Activated naive CD4-positive, alpha-beta T cell treated with anti-CD3 and anti-CD28 coated beads, Interleukin-2, amount 10 ng/mL, durations not matched to agents 7 days and 5 days (primary cell): ENCODE measurements at regions not wholly inside any gene's neighbourhood (a gene's known extent, or its start where the extent isn't known, plus 50 kb on each side); places are given as distances from the start of the nearest gene placed in this dataset.

Experiments
- CTCF ChIA-PET: fragments of 350-600 bp; sonication (Branson Sonifier 250); formaldehyde crosslinking; loops from one replicate; lab custom pipeline; 2021; ENCODE audit warnings: antibody characterized with exemption; lab: Charles Lee
- DNase-seq: peaks from one replicate; pipeline ENCODE4 v3.0.0-alpha.2; 2020
- H3K27ac Mint-ChIP-seq: one replicate; pipeline ENCODE4 v1.8.0; 2021; ENCODE audit warnings: mild to moderate bottlenecking, moderate library complexity, mixed read lengths
- H3K27me3 Mint-ChIP-seq: one replicate; pipeline ENCODE4 v1.8.0; 2021; ENCODE audit warnings: mild to moderate bottlenecking, mixed read lengths
- H3K36me3 Mint-ChIP-seq: one replicate; pipeline ENCODE4 v1.8.0; 2021; ENCODE audit warnings: mixed read lengths
- H3K4me1 Mint-ChIP-seq: one replicate; pipeline ENCODE4 v1.8.0; 2021; ENCODE audit warnings: mixed read lengths
- H3K4me3 Mint-ChIP-seq: one replicate; pipeline ENCODE4 v1.8.0; 2021; ENCODE audit warnings: mild to moderate bottlenecking, moderate library complexity, mixed read lengths
- H3K9me3 Mint-ChIP-seq: one replicate; pipeline ENCODE4 v1.8.0; 2021; ENCODE audit warnings: mixed read lengths

GRCh38 chr13:33519561-33520467, 234.3 kb upstream of the STARD13 start:
- no peaks in the 10 kb centered on the region for H3K4me1 Mint-ChIP-seq
- H3K4me3 Mint-ChIP-seq, result no peak overlapping the region
- no peaks in the 10 kb centered on the region for H3K27me3 Mint-ChIP-seq
- no peak overlapping the region for H3K27ac Mint-ChIP-seq
- CTCF ChIA-PET, result interaction anchor here (0.7 kb wide), 1 partner anchor 203 kb away, joined by 3 read pairs; no protein-coding TSS in a partner anchor
- DNase-seq, result no peak
- no peaks in the 10 kb centered on the region for H3K9me3 Mint-ChIP-seq
- H3K36me3 Mint-ChIP-seq, result no peaks in the 10 kb centered on the region

- no peak for DNase-seq
- Mint-ChIP-seq H3K4me1 (no peaks in the 10 kb centered on the region), H3K27ac (no peak overlapping the region), H3K4me3 (no peak overlapping the region), H3K27me3 (no peaks in the 10 kb centered on the region), H3K36me3 (no peaks in the 10 kb centered on the region), H3K9me3 (no peaks in the 10 kb centered on the region)
- CTCF ChIA-PET, result interaction anchor here (0.7 kb wide), 1 partner anchor 202 kb away, joined by 3 read pairs; no protein-coding TSS in a partner anchor
These were observed 234.9 kb upstream of the STARD13 start for GRCh38 chr13:33520468-33520839.

GRCh38 chr13:33524086-33524485, 238.5 kb upstream of the STARD13 start:
- no peak overlapping the region for H3K27ac Mint-ChIP-seq
- H3K9me3 Mint-ChIP-seq, result no peaks in the 10 kb centered on the region
- CTCF ChIA-PET, result no interaction called here
- H3K4me1 Mint-ChIP-seq, result peaks cover 9% of the 10 kb centered on the region
- no peak overlapping the region for H3K4me3 Mint-ChIP-seq
- H3K27me3 Mint-ChIP-seq, result no peaks in the 10 kb centered on the region
- H3K36me3 Mint-ChIP-seq, result no peaks in the 10 kb centered on the region
- no peak for DNase-seq

GRCh38 chr13:33525763-33526162, 240.2 kb upstream of the STARD13 start:
- H3K27ac Mint-ChIP-seq, result no peak overlapping the region
- no peaks in the 10 kb centered on the region for H3K27me3 Mint-ChIP-seq
- no peaks in the 10 kb centered on the region for H3K9me3 Mint-ChIP-seq
- peaks cover 9% of the 10 kb centered on the region for H3K4me1 Mint-ChIP-seq
- CTCF ChIA-PET, result no interaction called here
- H3K36me3 Mint-ChIP-seq, result no peaks in the 10 kb centered on the region
- DNase-seq, result no peak
- H3K4me3 Mint-ChIP-seq, result no peak overlapping the region

- H3K27ac Mint-ChIP-seq, result no peak overlapping the region
- H3K36me3 Mint-ChIP-seq, result no peaks in the 10 kb centered on the region
- peaks cover 2% of the 10 kb centered on the region for H3K9me3 Mint-ChIP-seq
- H3K4me3 Mint-ChIP-seq, result no peak overlapping the region
- no peaks in the 10 kb centered on the region for H3K27me3 Mint-ChIP-seq
- DNase-seq, result no peak
- peaks cover 9% of the 10 kb centered on the region for H3K4me1 Mint-ChIP-seq
- CTCF ChIA-PET, result no interaction called here
These were observed 241.2 kb upstream of the STARD13 start for GRCh38 chr13:33526718-33527117.

GRCh38 chr13:33528896-33529295, 243.3 kb upstream of the STARD13 start:
- Mint-ChIP-seq H3K4me3 (no peak overlapping the region), H3K27me3 (no peaks in the 10 kb centered on the region), H3K27ac (no peak overlapping the region), H3K9me3 (peaks cover 2% of the 10 kb centered on the region), H3K36me3 (no peaks in the 10 kb centered on the region), H3K4me1 (peaks cover 9% of the 10 kb centered on the region)
- no peak for DNase-seq
- CTCF ChIA-PET, result no interaction called here

- no peak overlapping the region for H3K4me3 Mint-ChIP-seq
- DNase-seq, result no peak
- peaks cover 2% of the 10 kb centered on the region for H3K9me3 Mint-ChIP-seq
- H3K27ac Mint-ChIP-seq, result no peak overlapping the region
- H3K36me3 Mint-ChIP-seq, result no peaks in the 10 kb centered on the region
- H3K27me3 Mint-ChIP-seq, result no peaks in the 10 kb centered on the region
- peaks cover 7% of the 10 kb centered on the region for H3K4me1 Mint-ChIP-seq
- CTCF ChIA-PET, result no interaction called here
These were observed 245.9 kb upstream of the STARD13 start for GRCh38 chr13:33531484-33531883.

GRCh38 chr13:33535061-33535460, 249.5 kb upstream of the STARD13 start:
- H3K4me1 Mint-ChIP-seq, result no peaks in the 10 kb centered on the region

GRCh38 chr13:33536601-33537000, 251.0 kb upstream of the STARD13 start:
- CTCF ChIA-PET, result no interaction called here
- H3K27ac Mint-ChIP-seq, result no peak overlapping the region
- H3K9me3 Mint-ChIP-seq, result no peaks in the 10 kb centered on the region

More at GRCh38 chr13:33535061-33535460, 249.5 kb upstream of the STARD13 start:
- peaks cover 2% of the 10 kb centered on the region for H3K9me3 Mint-ChIP-seq
- H3K27me3 Mint-ChIP-seq, result no peaks in the 10 kb centered on the region
- no peaks in the 10 kb centered on the region for H3K36me3 Mint-ChIP-seq
- no peak overlapping the region for H3K4me3 Mint-ChIP-seq
- no peak overlapping the region for H3K27ac Mint-ChIP-seq
- CTCF ChIA-PET, result no interaction called here
- DNase-seq, result no peak

GRCh38 chr13:33537026-33537425, 251.5 kb upstream of the STARD13 start:
- CTCF ChIA-PET, result interaction anchor here (2.2 kb wide), 1 partner anchor 187 kb away, joined by 4 read pairs; no protein-coding TSS in a partner anchor
- no peak overlapping the region for H3K27ac Mint-ChIP-seq

More at GRCh38 chr13:33536601-33537000, 251.0 kb upstream of the STARD13 start:
- no peak for DNase-seq
- Mint-ChIP-seq H3K36me3 (peaks cover 4% of the 10 kb centered on the region), H3K27me3 (no peaks in the 10 kb centered on the region), H3K4me3 (no peak overlapping the region), H3K4me1 (peaks cover 14% of the 10 kb centered on the region)

GRCh38 chr13:33537676-33538075, 252.1 kb upstream of the STARD13 start:
- Mint-ChIP-seq H3K36me3 (peaks cover 4% of the 10 kb centered on the region), H3K9me3 (no peaks in the 10 kb centered on the region), H3K4me3 (no peak overlapping the region), H3K27ac (no peak overlapping the region), H3K27me3 (no peaks in the 10 kb centered on the region), H3K4me1 (peaks cover 18% of the 10 kb centered on the region)
- CTCF ChIA-PET, result interaction anchor here (2.2 kb wide), 1 partner anchor 186 kb away, joined by 4 read pairs; no protein-coding TSS in a partner anchor
- DNase-seq, result no peak

More at GRCh38 chr13:33537026-33537425, 251.5 kb upstream of the STARD13 start:
- Mint-ChIP-seq H3K27me3 (no peaks in the 10 kb centered on the region), H3K36me3 (peaks cover 4% of the 10 kb centered on the region), H3K4me3 (no peak overlapping the region), H3K4me1 (peaks cover 18% of the 10 kb centered on the region), H3K9me3 (no peaks in the 10 kb centered on the region)
- DNase-seq, result no peak

GRCh38 chr13:33541456-33541855, 255.9 kb upstream of the STARD13 start:
- H3K36me3 Mint-ChIP-seq, result peaks cover 4% of the 10 kb centered on the region
- CTCF ChIA-PET, result no interaction called here
- no peak for DNase-seq
- H3K9me3 Mint-ChIP-seq, result no peaks in the 10 kb centered on the region
- peak overlapping the region; percentile 100 for H3K27ac Mint-ChIP-seq
- peaks cover 34% of the 10 kb centered on the region for H3K4me1 Mint-ChIP-seq
- H3K27me3 Mint-ChIP-seq, result no peaks in the 10 kb centered on the region
- peak overlapping the region; percentile 93 for H3K4me3 Mint-ChIP-seq

GRCh38 chr13:33541962-33542308, 256.4 kb upstream of the STARD13 start:
- H3K27ac Mint-ChIP-seq, result peak overlapping the region; percentile 100
- no peaks in the 10 kb centered on the region for H3K9me3 Mint-ChIP-seq
- peak overlapping the region; percentile 93 for H3K4me3 Mint-ChIP-seq
- CTCF ChIA-PET, result no interaction called here
- H3K36me3 Mint-ChIP-seq, result peaks cover 4% of the 10 kb centered on the region
- peaks cover 34% of the 10 kb centered on the region for H3K4me1 Mint-ChIP-seq
- no peaks in the 10 kb centered on the region for H3K27me3 Mint-ChIP-seq
- no peak for DNase-seq

- Mint-ChIP-seq H3K4me1 (peaks cover 34% of the 10 kb centered on the region), H3K27me3 (no peaks in the 10 kb centered on the region), H3K9me3 (no peaks in the 10 kb centered on the region), H3K27ac (peak overlapping the region; percentile 100), H3K36me3 (peaks cover 4% of the 10 kb centered on the region), H3K4me3 (peak overlapping the region; percentile 93)
- CTCF ChIA-PET, result interaction anchor here (0.7 to 2.6 kb wide), 7 partner anchors 68 to 632 kb away, joined by 3 to 46 read pairs (median 4); no protein-coding TSS in a partner anchor
- peak; percentile 98 for DNase-seq
These were observed 256.9 kb upstream of the STARD13 start for GRCh38 chr13:33542309-33543088.
